CD4-positive, alpha-beta T cell treated with Interleukin-17A for 4 hours (primary cell): ENCODE measurements at regions not wholly inside any gene's neighbourhood (a gene's known extent, or its start where the extent isn't known, plus 50 kb on each side); places are given as distances from the start of the nearest gene placed in this dataset.

Source experiments
- DNase-seq: peaks from one replicate; pipeline ENCODE4 v3.0.0-alpha.2; 2020; ENCODE audit warnings: mixed read lengths

- DNase-seq, result no peak
Observed at GRCh38 chr6:169937389-169938261, 186.2 kb downstream of the ERMARD start.

- no peak for DNase-seq
Observed at GRCh38 chr6:169936355-169936975, 185.0 kb downstream of the ERMARD start.

GRCh38 chr6:169935861-169936260, 184.4 kb downstream of the ERMARD start:
- DNase-seq, result no peak

DNA sequence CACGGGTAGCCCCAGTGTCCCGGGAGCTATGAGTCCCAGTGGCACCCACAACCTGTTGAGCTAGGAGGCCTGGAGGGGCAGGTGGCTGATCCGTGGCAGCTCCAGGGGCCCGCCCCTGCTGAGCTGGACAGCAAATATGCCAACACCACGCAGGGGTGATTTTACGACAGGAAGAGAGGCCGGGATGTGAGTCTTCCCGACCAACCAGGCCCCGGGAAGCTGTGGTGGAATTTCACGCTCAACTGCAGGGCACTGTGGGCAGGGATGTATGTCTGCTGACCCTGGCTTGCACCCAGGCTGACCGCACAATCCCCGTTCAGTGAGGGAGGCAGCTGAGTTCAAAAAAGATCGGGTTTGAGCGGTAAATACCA, 183.9 kb downstream of the ERMARD start:
- DNase-seq, result no peak

- no peak for DNase-seq
Observed at GRCh38 chr6:169934699-169935347, 183.4 kb downstream of the ERMARD start.

DNA sequence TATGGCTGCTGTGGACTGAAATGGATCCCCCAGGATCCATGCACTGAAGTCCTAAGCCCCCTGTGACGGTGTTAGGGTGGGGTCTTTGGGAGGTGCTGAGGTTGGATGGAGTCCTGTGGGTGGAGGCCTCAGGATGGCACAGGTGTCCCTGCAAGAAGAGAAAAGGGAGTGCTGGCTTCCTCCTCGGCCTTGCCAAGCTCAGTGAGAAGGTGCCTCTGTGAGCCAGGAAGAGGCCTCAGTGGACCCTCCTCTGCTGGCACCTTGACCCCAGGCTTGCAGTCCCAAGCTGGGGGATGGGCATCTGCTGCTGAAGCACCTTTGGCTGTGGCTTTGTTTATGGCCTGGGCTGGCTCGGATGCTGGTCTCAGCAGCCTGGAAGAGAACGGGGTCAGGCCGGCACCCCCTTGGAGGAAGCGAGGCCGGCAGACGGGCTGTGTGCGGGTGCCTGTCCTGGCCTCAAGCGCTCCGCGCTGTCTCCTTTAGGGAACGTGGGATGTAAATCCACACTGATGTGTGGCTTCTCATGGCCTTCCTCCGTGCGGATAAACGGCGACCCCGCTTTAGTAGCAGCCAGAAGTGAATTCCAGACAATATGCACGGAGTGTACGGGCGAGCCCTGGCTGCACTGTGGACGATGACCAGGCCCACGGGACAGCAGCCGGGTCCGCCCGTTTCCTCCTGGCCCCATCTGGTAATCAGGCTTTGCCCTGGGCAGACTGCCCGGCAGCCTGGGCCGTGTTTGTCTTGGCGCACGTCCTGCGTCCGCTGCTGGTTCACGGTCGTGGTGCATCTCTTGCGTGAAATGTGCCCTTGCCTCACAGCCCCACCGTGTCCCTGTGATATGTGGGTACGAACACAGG, 182.6 kb downstream of the ERMARD start:
- DNase-seq, result no peak

- DNase-seq, result no peak
Observed at GRCh38 chr6:169933251-169933821, 181.9 kb downstream of the ERMARD start.

DNA sequence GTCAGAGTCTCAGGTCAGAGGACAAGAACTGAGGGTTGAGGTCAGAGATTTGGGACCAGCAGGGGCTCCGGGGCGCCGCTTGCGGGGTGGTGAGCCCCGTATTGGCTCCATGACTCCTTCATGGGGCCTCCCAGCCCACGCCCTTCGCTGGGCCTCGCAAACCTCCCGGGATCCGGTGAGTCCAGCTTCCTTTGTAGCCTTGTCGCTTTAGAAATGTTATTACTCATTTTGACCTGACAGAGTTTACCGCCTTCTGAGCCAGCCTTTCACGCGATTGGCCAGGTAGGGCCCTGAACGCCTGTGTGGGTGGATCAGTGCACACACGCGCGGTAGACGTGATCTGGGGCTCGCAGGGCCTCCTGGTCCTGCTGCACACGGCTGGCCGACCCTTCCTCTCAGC, 181.1 kb downstream of the ERMARD start:
- no peak for DNase-seq

- no peak for DNase-seq
Observed at GRCh38 chr6:169931261-169931660, 179.8 kb downstream of the ERMARD start.

DNA sequence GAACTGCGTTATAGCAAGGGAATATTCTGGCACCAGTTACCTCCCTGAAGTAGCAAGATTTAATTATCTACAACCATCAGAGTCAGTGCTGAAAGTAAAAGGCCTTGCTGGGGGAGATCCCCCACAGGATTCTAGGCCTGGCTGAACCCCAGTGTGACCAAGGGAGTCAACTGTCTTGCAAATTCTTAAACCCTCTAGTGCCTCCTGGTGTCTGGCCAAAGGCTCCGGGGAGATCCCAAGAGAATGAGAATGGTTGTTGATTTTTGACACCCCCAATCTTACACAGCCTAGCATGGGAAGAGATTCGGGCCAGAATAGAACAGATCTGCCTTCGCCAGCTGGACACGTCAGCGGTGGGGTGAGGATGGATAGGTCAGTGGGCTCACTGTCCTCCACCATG, 179.4 kb downstream of the ERMARD start:
- DNase-seq, result no peak

DNA sequence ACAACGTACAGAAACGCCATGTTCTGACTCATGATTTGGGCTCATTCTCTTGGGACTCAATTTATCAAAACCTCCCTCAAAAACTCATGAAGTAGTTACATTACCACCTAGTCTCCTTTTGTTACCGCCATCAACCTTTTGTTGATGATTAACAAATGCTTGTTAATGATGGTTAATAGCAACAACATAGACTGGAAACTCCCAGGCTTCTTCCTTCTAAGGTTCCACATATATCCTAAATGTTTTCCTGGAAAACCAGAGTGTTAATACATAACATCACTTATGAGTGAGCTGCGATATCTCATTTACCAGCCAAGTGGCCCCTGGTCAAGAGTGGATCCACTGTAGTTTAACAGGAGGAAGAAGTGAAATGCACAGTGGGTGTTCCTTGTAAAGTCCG, 176.3 kb downstream of the ERMARD start:
- no peak for DNase-seq

DNA sequence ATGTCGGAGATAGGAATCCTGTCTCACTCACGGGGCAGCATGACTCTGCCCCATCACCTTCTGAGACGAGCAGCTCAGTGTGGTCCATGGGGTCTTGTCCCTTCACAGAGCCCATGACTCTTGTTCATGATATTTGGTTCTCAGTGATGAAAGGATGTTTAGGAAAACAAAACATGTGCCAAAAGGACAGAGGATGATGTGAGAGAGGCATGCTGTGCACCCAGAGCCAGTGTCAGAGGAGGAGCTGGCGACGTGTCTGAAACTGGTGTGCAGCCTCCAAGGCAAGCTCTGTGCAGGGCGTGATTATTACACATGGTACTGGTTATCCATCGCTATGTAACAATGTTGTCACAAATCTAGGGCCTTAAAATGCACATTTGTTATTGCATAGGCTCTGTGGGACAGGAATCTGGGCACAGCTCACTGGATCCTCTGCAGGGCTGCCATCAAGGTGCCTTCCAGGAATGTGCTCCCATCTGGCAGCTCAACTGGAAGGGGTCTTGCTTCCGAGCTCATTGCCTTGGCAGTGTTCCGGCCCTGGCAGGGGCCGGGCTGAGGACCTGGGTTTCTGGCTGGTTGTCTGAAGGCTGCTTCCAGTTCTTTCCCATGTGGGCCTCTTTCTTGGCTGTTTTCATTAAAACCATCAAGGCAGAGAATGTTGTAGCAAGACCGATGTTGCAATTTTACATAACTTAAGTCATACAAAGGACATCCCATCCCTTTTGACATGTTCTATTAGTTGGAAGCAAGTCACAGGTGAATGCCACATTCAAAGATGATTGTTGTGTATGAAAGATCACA, 175.4 kb downstream of the ERMARD start:
- no peak for DNase-seq

- DNase-seq, result no peak
Observed at GRCh38 chr6:169923468-169924464, 172.3 kb downstream of the ERMARD start.

DNA sequence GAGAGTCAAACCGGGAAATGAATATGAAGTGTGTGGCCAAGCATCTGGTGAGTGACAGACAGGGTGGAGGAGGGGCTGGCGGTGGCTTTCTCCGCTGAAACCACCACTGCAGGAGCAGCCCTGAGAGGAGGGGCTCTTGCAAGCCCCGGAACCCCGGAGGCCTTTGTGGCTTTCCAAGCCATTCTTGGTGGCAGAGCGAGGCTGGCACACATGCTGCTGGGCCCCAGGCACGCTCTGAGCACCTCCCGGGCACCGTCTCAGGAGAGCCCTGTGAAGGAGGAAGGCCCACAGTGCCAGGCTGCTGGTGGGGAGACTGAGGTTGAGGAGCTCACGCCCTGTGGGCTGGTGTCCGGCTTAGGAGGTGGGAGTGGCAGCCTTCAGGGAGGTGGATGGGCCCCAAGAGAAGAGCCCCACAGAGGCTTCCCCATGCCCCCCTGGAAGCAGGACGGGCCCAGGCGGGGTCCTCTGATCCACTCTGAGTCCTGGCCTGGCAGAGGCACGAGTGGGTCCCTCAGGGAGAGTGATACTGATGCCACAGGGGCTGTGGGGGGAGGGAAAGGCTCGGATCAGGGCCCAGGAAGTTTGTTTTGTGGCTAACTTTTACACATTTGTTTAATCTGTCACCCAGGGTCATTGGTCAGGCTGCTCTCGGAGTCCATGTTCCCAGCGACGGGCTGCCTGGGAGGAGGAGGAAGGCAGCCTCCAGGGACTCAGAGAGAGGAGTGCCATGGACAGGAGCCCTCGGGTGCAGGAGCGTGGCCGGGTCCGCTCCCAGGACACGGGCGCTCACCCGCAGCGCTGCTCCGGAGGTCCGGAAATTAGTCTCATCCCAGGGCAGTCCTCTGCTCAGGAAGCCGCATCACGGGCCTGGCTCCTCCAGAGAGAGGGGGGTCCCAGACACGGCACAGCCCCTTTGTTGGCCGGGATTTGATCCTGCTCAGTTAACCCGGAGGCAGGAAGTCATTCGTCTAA, 170.7 kb downstream of the ERMARD start:
- DNase-seq, result peak; percentile 6

- DNase-seq, result no peak
Observed at GRCh38 chr6:169921217-169921616, 169.8 kb downstream of the ERMARD start.

GRCh38 chr6:169920359-169921020, 169.1 kb downstream of the ERMARD start:
- no peak for DNase-seq

DNA sequence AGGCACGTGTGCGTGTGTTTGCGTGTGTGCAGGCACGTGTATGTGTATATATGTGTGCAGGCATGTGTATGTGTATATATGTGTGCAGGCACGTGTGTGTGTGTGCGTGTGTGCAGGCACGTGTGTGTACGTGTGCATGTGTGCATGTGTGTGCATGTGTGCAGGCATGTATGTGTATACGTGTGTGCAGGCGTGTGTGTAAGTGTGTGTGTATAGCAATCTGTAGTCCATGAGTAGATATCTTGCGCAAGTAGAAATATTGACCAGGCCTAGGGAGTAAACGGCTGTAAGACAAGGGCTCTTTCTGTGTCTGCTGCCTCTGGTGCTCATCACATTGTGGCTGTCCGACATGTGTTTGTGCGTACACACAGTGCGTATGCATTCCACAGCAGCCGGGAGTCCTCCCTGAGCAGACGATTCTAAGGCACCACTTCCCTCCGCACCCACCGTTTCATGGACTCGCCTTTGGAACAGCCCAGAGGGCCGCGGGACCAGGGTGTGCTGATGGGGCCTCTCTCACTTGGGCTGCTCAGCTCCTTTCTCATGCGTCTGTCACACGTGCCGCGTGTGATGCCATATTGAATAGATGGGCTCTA, 167.6 kb downstream of the ERMARD start:
- no peak for DNase-seq
